GM19023 (cell line): ENCODE measurements at regions not wholly inside any gene's neighbourhood (a gene's known extent, or its start where the extent isn't known, plus 50 kb on each side); places are given as distances from the start of the nearest gene placed in this dataset.
"Not testable (repeated sequence)": the region's sequence is repeated elsewhere in the genome, so short reads cannot be mapped to it uniquely, and the experiment has no call there.

Source experiments
- ATAC-seq: cut with Tn5 transposase; IDR thresholded peaks from one replicate; pipeline ENCODE4 v1.9.1; 2021; ENCODE audit warnings: mild to moderate bottlenecking, moderate library complexity; ENCODE audit not compliant: unreplicated experiment

- ATAC-seq: no peak
Observed at GRCh38 chr6:95848717-95849116, 167.1 kb upstream of the FUT9 start.

GRCh38 chr6:95856876-95857364, 158.9 kb upstream of the FUT9 start:
- ATAC-seq: no peak

DNA sequence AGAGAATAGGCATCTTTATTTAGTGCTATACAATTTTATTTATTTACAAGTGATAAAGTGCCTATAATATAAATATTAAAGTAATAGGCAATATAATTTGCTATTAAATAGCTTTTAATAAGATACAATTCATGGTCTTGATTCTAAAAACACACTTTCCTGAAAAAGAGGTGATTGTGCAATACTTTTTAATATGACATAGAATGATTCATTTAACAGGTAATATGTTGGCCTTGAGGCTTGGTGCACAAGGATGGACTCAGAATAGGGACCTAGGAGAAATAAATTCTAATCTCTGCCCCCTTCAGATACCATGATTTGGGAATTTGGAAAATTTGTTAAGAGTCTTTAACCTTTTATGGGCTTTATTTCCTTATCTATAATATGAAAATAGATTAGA, 149.9 kb upstream of the FUT9 start:
- ATAC-seq: no peak

DNA sequence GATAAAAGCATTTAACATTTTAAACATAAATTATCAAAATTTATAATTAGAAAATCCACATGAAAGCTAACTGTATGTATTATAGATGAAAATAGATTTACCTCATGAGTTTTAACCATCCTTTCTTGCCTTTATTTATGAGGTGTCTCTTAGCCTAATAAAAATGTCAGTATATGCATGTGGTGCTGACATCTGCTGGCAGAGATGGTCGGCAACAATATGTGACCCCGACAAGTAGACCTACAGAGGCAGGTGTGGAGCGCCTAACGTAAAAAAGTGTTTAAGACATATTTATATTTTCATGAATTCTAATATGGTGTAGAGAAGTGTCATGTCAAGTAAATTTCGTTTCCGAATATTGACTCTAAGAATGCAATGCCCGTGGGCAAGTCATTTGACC, 149.0 kb upstream of the FUT9 start:
- ATAC-seq: no peak

GRCh38 chr6:95867205-95867604, 148.6 kb upstream of the FUT9 start:
- no peak for ATAC-seq

DNA sequence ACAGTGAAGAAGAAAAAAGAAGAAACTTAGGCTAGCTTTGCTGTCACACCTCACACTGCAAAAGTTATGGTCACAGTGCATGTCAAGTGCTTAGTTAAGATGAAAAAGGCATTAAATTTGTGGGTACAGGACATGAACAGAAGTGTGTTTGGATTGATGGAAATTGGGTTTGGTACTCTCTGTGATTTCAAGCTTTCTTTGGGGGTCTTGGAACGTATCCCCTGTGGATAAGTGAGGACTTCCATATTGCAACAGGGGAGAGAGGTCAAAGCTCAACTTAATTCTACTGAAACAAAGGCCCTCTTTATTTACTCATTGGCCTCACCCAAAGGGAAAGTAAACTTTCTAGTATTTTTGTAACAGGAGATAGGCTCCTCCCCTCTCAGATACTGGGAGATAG, 138.3 kb upstream of the FUT9 start:
- no peak for ATAC-seq

GRCh38 chr6:95879856-95880255, 135.9 kb upstream of the FUT9 start:
- ATAC-seq: no peak

- no peak for ATAC-seq
Observed at GRCh38 chr6:95882371-95882770, 133.4 kb upstream of the FUT9 start.

DNA sequence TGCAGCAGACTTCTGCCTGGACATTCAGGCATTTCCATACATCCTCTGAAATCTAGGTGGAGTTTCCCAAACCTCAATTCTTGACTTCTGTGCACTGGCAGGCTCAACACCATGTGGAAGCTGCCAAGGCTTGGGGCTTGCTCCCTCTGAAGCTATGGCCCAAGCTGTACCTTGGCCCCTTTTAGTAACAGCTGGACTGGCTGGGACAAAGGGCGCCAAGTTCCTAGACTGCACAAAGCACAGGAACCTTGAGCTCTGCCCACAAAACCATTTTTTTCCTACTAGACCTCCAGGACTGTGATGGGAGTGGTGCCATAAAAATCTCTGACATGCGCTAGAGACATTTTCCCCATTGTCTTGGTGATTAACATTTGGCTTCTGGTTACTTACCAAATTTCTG, 127.1 kb upstream of the FUT9 start:
- ATAC-seq: not testable (repeated sequence)

- no peak for ATAC-seq
Observed at GRCh38 chr6:95905132-95905531, 110.6 kb upstream of the FUT9 start.

DNA sequence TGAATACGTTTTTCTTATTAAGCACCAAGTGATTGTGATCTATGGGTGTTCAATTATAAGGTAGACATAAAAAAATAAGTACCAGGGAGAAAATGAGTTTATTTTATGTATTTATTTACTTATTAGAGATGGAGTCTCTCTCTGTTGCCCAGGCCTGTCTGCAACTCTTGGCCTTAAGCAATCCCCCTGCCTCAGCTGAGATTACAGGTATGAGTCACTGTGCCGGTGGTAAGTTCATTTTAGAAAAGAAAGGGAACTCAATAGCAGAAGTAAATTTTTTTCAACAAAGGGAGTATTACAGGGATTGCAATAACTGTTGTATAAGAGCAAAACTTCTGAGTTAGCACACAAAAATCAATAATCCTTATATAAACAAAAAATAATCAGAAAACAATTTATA, 98.7 kb upstream of the FUT9 start:
- no peak for ATAC-seq

DNA sequence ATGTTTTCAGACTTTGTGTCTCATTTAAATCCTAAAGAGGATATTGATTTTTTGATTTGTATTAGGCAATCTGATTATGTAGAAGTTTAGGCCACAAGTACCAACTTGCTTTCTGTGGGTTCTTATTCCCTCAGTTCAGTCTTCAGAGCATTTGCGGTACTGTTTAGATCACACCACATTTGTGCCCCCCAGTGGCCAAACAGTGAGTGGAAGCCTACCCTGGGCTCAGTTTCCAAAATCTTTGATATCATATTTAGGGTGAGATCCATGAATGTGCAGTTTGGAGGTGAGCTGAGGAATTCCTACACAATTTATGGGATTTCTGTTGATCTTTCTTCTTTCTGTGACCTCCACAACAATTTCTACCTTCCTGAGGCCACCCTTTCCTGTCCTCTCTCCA, 92.3 kb upstream of the FUT9 start:
- ATAC-seq: no peak

- no peak for ATAC-seq
Observed at GRCh38 chr6:95935736-95936135, 80.0 kb upstream of the FUT9 start.

DNA sequence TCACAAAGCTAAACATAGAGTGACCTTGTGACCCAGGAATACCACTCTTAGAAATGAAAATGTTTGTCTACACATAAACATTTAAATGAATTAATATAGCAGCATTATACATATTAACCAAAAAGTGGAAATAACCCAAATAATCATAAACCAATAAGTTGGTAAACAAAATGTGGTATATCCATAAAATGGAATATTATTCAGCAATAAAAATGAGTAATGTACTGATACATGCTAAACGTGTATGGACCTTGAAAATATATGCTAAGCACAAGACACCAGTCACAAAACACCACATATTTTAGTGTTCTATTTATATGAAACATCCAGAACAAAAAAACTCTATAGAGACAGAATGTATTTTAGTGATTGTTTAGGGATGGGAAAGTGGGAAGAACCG, 68.9 kb upstream of the FUT9 start:
- ATAC-seq: no peak

- ATAC-seq: no peak
Observed at GRCh38 chr6:95948324-95948723, 67.5 kb upstream of the FUT9 start.

- no peak for ATAC-seq
Observed at GRCh38 chr6:95949985-95950384, 65.8 kb upstream of the FUT9 start.

DNA sequence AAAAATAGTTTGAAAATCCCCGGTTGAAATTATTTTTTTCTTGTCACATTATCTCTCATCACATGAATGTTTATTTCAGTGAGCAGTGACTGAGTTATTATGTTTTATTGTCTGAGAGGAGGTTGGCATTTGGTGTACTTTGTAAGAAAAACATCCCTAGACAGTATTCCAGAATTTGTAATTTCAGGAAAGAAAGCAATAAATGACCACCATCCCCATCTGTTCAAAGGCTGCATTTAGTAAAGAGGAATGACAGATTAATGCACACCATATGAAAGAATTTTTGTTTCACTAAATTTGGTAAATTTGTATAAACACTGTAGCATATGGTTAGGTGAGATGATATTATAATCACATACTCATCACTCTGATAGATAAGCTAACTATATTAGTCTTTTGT, 57.1 kb upstream of the FUT9 start:
- no peak for ATAC-seq

DNA sequence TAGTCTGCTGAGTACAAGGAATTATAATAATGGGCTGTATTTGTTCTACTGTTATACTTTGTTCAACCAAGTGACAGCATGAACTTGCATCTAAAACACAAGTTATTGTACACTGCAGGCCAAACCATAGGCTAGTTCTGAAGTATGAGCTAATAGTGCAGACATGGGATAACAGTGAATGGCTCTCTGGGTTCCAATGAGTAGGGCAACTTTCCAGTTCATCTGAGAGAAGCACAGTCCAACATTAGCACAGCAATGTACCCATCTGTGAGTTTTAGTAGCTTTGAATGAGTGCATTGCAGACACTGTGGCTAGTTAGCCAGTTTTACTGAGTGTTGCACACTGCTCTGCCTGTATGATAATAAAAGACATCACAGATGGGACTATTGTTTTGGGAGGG, 56.5 kb upstream of the FUT9 start:
- no peak for ATAC-seq
